ENCODE measurements at regions not wholly inside any gene's neighbourhood (a gene's known extent, or its start where the extent isn't known, plus 50 kb on each side); places are given as distances from the start of the nearest gene placed in this dataset.

DNA sequence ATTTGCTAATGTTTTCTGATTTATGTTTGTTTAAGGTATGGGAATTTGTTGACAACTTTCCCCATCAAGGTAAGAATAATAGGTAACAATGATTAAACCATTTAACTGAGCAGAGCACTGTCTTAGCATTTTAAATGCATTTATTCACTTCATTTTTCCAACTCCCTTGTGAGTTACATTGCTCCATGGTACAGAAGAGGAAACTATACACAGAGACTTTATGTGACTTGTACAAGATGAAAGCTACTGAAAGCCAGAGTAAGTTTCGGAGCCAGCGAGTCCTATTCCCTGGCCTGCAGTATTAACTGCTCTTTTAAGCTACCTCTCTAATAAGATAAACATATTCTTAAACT is 708.8 kb downstream of the HDGFL1 start:
- TF ChIP-seq, protein P1, sequence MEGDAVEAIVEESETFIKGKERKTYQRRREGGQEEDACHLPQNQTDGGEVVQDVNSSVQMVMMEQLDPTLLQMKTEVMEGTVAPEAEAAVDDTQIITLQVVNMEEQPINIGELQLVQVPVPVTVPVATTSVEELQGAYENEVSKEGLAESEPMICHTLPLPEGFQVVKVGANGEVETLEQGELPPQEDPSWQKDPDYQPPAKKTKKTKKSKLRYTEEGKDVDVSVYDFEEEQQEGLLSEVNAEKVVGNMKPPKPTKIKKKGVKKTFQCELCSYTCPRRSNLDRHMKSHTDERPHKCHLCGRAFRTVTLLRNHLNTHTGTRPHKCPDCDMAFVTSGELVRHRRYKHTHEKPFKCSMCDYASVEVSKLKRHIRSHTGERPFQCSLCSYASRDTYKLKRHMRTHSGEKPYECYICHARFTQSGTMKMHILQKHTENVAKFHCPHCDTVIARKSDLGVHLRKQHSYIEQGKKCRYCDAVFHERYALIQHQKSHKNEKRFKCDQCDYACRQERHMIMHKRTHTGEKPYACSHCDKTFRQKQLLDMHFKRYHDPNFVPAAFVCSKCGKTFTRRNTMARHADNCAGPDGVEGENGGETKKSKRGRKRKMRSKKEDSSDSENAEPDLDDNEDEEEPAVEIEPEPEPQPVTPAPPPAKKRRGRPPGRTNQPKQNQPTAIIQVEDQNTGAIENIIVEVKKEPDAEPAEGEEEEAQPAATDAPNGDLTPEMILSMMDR (IDR thresholded peaks at IDR 0.05): no peak
- TF ChIP-seq POLR2A (IDR thresholded peaks at IDR 0.05): no peak

All from thyroid gland (tissue), 4 donors.